SHP77 treated with DMSO at 0.1 percent for 48 hours (cell line): ENCODE measurements at regions not wholly inside any gene's neighbourhood (a gene's known extent, or its start where the extent isn't known, plus 50 kb on each side); places are given as distances from the start of the nearest gene placed in this dataset.
"Not testable (repeated sequence)": the region's sequence is repeated elsewhere in the genome, so short reads cannot be mapped to it uniquely, and the experiment has no call there.

Experiments
- DNase-seq: peaks from one replicate; lab custom pipeline; 2025; lab: John Stamatoyannopoulos, UW

DNA sequence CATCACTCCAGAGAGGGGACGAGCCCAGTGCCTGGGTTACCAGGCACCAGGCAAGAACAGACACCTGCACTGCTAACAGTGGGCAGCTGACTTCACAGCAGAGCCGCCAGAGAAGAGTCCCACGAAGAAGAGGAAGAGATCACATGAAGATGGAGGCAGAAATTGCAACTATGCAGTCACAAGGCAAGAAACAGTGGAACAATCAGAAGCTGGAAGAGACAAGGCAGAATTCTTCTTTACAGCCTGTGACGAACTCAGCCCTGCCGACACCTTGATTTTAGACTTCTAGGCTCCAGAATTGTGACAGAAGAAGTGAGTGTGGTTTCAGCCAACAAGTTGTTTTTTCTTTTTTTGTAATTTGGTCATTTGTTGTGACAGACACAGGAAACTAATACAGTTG, 59.2 kb downstream of the IL12A start:
- DNase-seq, result no peak

DNA sequence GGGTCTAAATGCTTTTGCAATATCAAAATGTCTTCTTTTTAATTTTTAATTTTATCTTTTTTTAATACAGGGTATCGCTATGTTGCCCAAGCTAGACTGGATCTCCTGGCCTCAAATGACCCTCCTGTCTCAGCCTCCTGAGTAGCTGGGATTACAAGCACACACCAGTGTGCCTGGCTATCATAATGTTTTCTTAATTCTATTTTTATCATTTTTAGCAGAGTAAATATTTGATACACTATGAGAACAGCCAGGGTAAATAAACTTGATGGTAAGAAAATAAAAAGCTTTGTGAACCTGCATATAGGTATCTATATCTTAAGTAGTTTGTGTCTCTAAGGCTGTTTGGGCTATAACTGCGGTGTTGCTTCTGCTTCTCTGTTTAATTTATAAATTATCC, 60.4 kb downstream of the IL12A start:
- no peak for DNase-seq

- DNase-seq, result no peak
Measured at GRCh38 chr3:160049565-160049964, 60.9 kb downstream of the IL12A start.

GRCh38 chr3:160049988-160050387, 61.4 kb downstream of the IL12A start:
- no peak for DNase-seq

DNA sequence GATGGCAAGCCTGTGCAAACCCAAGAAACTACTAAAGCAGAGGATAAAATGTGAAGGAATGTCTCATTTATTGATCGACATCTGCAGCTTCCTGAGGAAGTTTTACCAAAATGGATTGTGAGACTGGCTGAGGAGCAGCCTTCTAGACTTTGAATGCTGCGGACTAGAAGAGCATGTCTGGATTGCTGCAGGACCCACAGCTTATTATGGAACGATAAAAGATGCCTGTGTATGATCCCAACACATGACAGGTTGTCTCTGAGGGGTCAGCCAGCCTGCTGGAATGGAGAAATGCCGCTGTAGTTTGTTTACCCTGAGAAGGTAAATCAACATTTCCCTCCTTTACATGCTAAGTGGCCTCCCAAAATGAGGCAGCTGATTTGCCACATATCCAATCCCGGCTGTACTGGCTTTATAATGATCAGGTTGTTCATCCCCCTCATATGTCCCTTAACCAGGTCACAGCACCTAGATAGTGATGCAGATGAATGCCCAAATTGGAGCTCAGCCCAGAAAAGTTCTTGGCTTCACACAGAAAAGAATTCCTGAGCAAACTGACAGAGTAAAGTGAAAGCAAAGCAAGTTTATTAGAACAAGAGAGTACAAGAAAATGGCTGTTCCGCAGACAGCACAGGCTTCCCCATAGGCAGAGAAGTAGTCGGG, 63.9 kb downstream of the IL12A start:
- DNase-seq, result no peak

- DNase-seq, result no peak
Measured at GRCh38 chr3:160053048-160053391, 64.4 kb downstream of the IL12A start.

DNA sequence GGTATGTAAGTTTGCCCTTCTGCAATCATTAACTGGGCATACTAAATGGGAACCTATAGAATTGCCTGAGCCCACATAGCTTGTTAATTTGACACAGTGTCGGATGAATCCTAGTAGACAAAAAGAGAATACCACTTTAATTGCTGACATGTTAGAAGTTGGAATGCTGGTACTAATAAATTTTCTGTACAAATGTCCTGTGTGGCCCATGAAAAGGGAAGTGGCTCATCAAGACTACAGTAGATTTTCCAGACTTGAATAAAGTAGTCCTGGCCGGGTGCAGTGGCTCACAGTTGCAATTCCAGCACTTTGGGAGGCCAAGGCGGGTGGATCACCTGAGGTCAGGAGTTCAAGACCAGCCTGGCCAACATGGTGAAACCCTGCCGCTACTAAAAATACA, 66.2 kb downstream of the IL12A start:
- DNase-seq, result not testable (repeated sequence)

DNA sequence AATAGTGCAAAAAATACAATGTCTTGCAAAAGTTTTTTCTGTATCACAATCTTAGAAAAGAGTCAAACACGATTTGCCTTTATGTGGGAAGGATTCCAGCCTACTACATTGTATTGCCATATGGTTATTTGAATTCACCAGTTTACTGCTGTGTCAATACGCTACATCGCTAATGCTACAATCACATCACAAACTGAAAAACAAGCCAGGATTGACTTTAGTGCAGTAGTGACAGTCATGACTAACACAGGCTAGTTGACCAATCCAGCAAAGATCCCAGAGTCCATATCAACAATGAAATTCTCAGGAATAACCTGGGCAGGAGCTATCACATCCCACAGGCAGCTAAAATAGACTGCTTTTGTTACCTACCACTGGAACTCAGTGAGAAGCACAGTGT, 67.0 kb downstream of the IL12A start:
- no peak for DNase-seq

GRCh38 chr3:160057331-160057730, 68.7 kb downstream of the IL12A start:
- no peak for DNase-seq

DNA sequence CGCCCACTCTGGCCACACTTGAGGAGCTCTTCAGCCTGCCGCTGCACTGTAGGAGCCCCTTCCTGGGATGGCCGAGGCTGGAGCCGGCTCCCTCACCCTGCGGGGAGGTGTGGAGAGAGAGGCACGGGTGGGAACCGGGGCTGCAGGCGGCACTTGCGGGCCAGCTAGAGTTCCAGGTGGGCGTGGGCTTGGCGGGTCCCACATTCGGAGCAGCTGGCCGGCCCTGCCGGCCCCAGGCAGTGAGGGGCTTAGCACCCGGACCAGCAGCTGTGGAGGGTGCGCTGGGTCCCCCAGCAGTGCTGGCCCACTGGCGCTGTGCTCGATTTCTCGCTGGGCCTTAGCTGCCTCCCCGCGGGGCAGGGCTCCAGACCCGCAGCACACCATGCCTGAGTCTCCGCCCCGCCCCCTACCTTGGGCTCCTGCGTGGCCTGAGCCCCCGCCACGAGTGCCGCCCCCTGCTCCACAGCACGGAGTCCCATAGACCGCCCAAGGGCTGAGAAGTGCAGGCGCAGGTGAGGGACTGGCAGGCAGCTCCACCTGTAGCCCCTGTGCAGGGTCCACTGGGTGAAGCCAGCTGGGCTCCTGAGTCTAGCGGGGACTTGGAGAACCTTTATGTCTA, 71.9 kb downstream of the IL12A start:
- no peak for DNase-seq

- no peak for DNase-seq
Measured at GRCh38 chr3:160061525-160061924, 72.9 kb downstream of the IL12A start.

DNA sequence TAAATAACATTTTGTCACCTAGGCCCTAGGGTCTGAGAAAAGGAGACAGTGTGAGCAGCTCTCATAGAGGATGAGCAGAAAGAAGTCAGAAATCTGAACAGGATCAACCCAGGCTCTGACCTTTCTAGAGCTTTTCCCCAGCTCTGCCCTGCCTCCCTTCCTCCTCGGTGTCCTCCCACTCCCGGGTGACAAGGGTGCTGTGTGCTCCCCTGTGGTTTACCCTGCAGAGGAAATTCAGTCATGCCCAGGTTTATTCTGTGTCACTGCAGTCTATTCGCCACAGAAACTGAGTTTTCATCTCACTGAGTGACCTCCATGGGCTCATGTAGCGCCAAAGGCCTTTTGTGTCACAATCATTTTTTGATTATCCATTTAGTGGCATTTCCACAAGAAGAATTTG, 76.6 kb downstream of the IL12A start:
- no peak for DNase-seq

DNA sequence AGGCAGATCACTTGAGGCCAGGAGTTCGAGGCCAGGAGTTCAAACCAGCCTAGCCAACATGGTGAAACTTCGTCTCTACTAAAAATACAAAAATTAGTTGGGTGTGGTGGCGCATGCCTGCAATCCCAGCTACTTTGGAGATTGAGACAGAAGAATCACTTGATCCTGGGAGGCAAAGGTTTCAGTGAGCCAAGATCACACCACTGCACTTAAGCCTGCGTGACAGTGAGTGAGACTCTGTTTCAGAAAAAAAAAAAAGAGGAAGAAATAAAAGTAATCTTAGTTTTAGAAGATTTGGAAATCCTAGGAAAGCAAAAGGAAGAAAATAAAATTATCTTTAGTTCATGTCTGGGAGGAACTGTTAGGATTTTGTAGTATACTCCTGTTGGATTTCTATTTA, 77.2 kb downstream of the IL12A start:
- DNase-seq, result no peak

DNA sequence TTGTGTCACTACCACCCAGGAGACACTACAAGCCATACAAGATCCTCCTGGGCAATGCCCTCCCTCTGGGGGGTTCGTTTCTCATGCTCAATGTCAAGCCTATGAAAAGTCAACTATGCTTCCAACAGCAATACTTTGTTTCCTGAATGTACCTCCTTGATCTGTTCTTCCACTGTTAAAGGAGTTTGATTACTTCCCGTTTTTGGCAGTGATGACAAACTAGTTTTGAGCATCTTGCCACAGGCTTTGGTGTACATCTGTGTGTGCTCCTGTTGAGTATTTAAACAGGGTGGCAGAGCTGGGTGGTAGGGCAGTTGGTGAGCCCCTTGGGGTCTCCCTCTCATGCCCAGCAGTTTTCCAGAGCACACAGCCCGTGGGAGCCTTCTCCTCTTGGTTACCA, 81.4 kb downstream of the IL12A start:
- no peak for DNase-seq

- no peak for DNase-seq
Measured at GRCh38 chr3:160076519-160076918, 87.9 kb downstream of the IL12A start.

DNA sequence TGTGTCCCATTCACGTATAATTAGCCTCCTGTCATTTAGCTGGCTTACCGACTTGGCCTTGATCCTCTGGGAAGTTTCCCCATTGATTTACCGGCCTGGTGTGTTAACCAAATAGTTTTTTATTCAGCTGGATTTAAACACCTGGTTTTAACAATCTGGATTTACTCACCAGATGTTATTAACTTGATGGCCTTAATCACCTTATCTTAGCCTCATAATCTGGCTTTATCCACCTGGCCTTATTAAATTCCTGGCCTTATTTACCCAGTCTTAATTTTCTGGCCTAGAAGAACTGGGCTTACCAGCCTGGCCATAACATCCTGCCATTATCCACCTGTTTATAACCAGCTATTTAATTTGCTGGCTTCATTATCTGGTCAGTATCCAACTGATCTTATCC, 89.9 kb downstream of the IL12A start:
- no peak for DNase-seq

DNA sequence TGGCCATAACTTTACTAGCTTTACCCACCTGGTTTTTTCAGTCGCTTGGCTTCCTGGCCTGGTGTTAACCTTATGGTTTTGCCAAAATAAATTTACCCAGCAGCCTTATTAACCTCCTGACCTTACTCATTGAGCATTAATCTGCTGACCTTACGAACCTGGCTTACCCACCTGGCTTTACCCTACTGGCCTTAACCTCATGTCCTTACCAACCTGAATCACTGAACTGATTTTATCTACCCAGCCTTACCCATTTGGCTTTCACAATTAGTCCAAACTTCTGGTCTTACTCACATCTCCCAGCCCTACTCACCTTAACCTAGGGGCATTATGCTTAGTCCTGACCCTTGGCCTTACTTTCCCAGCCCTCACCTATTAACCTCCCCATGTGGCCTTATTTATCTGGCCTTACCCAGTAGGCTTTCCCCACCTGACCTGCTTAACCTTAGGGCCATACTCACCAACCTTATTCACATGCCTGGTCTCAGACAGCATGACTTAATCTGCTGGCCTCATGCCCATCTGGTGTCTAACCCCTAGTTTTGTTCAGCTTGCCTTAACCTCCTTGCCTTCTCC, 93.4 kb downstream of the IL12A start:
- DNase-seq, result no peak

DNA sequence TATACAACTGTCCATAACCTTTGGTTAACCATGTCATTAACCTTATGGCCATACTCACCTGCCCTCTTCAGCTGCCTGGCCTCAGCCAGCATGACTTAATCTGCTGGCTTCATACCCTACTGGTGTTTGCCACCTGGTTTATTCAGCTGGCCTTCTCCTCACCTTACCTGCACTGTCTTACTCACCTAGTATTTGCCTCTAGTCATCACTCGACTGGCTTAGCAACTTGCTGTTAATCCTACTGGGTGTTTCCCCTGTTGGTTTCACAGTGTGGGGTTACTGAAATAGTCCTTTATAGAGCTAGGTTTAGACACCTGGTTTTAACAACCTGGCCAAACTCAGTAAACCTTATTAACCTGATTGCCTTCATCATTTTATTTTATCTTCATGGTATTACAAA, 96.4 kb downstream of the IL12A start:
- no peak for DNase-seq

- no peak for DNase-seq
Measured at GRCh38 chr3:160088492-160089137, 100.0 kb downstream of the IL12A start.

GRCh38 chr3:160090653-160091052, 102.0 kb downstream of the IL12A start:
- DNase-seq, result no peak

DNA sequence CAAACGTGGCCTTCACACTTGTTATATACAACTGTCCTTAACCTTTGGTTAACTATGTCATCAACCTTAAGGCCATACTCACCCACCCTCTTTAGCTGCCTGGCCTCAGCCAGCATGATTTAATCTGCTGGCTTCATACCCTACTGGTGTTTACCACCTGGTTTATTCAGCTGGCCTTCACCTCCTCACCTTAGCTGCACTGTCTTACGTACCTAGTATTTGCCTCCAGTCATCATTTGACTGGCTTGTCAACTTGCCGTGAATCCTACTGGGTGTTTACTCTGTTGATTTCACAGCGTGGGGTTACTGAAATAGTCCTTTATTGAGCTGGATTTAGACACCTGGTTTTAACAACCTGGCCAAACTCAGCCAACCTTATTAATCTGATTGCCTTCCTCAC, 102.8 kb downstream of the IL12A start:
- DNase-seq, result no peak

- no peak for DNase-seq
Measured at GRCh38 chr3:160092760-160093159, 104.1 kb downstream of the IL12A start.

DNA sequence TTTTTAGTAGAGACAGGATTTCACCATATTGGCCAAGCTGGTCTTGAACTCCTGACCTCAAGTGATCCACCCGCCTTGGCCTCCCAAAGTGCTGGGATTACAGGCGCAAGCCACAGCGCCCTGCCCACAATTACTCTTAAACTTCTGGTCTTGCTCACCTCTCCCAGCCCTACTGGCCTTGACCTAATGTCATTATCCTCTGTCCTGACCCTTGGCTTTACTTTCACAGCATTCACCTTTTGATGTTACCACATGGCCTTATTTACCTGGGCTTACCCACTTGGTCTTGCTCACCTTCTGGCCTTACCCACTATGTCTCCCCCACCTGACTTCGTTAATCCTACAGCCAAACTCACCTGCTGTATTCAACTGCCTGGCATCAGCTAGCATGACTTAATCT, 105.9 kb downstream of the IL12A start:
- DNase-seq, result no peak
